ENCODE measurements at regions not wholly inside any gene's neighbourhood (a gene's known extent, or its start where the extent isn't known, plus 50 kb on each side); places are given as distances from the start of the nearest gene placed in this dataset.
"Not testable (repeated sequence)": the region's sequence is repeated elsewhere in the genome, so short reads cannot be mapped to it uniquely, and the experiment has no call there.

- DNase-seq = no peak
These were observed 133.5 kb downstream of the GPX5 start for GRCh38 chr6:28659250-28659566.

- no peak for DNase-seq
These were observed 135.5 kb downstream of the GPX5 start for GRCh38 chr6:28661097-28661713.

DNA sequence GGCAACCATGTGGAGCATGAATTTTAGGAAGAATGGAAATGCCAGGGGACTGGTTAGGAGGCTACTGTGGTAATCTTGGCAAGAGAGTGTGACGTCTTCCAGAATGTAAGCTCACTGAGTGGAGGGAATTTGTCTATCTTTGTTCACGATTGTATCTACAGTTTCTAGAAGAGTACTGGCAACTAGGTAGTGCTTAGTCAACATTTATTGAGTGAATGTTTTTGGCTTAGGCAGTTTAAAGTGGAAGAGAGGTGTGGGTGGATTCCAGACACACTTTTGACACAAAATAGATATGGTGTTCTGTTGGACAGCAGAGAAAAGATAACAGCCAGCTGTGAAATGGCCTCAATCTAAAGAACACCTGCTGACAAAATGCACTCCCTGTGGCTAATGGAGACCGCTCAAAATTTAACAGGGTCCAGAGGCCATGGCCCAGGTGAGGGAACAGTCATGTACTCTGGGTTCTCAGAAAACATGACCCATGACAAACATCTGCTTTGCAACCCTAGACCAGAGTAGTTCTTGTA, 139.3 kb downstream of the GPX5 start:
- no peak for DNase-seq

DNA sequence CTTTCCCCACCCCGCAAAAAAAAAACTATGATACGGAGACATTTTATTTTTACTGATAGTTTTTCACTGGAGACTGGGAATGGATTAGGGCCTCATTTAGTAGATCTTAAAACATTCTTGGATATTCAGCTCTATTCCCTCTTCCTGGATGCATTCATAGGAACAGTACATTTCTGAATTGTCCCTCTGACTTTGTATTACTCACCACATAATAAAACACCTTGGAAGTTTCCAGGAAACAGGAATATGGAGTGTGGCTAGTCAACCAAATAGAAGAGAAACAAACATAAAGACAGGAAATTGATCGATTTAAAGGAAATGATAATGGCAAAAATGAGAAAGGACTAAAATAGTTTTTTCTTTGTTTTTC, 147.7 kb downstream of the GPX5 start:
- no peak for DNase-seq

DNA sequence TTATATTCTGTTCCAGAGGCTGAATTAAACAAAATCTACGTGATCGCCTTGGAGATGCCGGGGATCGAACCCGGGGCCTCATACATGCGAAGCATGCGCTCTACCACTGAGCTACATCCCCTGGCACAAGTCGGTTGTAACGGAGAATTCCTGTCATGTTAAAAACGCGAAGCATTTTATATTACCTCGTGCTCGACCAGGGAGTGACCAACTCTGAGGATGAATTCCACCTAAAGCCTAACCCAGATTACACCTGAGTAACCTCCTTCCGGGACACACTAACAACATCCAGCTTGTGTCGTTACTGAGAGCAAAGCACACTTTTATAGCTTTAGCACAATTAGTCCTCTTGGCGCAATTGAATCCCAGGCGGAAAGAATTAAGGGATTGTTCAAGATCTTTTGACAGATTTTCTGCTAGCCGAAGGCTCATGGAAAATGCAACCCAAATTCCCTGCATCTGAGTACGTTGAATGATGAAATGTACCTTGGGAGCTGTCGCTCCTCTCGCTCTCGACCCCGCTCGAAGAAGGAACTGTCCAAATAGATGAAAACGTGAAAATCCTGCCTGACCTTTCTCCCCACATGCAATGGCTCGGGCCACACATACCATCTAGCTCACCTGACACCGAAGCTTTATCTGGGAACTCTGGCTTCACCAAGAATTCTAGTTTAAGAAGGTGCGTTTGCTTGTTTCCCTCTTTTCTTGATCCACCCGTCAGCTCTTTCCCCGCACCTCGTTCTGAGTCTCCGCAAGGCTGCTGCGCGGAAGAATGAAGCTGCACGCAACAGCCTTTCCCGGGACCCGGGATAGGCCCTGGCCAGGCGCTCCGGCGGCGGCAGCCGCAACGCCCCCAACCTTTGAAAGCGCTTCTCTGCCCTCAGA, 148.3 kb downstream of the GPX5 start:
- peak; percentile 56 for DNase-seq

DNA sequence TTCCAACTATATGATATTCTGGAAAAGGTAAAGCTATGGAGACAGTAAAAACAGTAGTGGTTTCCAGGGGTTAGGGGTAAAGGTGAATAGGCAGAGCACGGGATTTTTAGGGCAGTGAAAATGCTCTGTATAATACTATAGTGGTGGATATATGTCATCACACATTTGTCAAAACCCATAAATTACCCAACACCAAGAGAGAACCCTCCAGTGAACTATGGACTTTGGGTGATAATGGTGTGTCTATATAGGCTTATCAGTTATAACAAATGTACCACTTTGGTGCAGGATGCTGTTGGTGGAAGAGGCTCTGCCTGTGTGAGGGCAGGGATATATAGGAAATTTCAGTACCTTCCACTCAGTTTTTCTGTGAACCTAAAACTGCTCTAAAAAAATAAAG, 149.9 kb downstream of the GPX5 start:
- no peak for DNase-seq

DNA sequence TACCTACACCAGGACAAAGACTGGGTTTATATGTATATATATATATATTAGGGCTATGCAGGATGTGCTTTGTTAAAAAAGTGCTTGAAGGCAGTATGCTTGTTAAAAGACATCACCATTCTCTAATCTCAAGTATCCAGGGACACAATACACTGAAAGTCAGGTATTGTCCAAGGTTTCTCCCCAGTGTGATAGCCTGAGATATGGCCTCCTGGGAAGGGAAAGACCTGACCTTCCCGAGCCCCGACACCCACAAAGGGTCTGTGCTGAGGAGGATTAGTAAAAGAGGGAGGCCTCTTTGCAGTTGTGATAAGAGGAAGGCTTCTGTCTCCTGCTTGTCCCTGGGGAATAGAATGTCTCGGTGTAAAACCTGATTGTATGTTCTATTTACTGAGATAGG, 156.9 kb downstream of the GPX5 start:
- DNase-seq = no peak

- DNase-seq = not testable (repeated sequence)
These were observed 157.4 kb downstream of the GPX5 start for GRCh38 chr6:28682956-28683685.

DNA sequence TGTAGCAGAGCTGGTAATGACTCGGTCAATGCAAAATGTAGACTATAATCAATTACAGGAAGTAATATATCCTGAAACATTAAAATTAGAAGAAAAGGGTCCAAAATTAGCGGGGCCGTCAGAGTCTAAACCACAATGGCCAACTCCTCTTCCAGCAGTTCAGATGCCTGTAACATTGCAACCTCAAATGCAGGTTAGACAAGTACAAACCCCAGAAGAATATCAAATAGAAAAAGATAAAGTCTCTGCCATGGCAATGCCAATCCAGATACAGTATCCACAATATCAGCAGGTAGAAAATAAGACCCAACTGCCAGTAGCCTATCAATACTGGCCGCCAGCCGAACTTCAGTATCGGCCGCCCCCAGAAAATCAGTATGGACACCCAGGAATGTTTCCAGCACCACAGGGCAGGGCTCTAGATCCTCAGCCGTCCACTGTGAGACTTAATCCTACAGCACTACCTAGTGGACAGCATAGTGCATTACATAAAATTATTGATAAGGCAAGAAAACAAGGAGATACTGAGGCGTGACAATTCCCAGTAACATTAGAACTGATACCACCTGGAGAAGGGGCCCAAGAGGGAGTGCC, 158.4 kb downstream of the GPX5 start:
- DNase-seq = no peak

- not testable (repeated sequence) for DNase-seq
These were observed 160.3 kb downstream of the GPX5 start for GRCh38 chr6:28685960-28686359.

GRCh38 chr6:28686446-28687027, 160.9 kb downstream of the GPX5 start:
- DNase-seq = peak; percentile 22

DNA sequence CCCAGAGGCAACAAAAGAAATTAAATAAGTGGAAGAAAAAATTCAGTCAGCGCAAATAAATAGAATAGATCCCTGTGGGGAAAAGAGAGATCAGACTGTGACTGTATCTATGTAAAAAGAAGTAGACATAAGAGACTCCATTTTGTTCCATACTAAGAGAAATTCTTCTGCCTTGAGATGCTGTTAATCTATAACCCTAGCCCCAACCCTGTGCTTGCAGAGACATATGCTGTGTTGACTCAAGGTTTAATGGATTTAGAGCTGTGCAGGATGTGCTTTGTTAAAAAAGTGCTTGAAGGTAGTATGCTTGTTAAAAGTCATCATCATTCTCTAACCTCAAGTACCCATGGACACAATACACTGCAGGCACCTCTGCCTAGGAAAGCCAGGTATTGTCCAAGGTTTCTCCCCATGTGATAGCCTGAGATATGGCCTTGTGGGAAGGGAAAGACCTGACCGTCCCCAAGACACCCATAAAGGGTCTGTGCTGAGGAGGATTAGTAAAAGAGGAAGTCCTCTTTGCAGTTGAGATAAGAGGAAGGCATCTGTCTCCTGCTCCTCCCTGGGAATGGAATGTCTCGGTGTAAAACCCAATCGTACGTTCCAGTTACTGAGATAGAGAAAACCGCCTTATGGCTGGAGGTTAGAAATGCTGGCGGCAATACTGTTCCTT, 161.8 kb downstream of the GPX5 start:
- not testable (repeated sequence) for DNase-seq

GRCh38 chr6:28691991-28692390, 166.3 kb downstream of the GPX5 start:
- not testable (repeated sequence) for DNase-seq

DNA sequence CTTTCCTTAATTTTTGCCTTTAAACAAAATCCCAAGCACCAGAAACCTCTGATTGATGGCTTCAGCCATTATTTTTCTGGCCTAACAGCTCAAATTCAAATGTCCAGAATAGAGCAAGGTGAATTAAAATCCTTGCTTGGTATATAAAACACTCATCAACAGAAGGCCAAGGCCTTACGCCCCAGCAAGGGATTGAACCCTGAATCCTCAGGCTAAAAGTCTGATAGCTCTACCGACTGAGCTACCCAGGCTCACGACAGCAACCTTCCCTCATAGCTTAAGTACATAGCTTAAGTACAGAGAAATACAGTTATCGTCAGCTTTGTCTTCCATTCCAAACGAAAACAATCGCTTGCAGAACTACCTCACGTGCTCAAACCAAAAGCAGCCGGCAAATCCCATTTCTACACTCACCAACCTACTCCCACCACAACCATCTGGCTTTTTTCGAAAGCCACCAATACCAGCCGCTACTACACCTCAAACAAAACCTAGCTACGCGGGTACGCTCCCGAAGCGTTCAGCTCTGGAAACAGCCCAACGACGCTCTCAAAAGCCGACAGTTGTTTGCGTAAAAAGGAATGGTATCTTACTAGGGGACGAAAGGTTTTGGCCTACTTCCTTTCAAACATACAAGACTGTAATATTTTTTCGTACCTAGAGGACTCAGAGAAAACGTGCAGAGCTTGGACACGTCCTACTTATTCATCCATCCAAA, 167.5 kb downstream of the GPX5 start:
- DNase-seq = no peak

DNA sequence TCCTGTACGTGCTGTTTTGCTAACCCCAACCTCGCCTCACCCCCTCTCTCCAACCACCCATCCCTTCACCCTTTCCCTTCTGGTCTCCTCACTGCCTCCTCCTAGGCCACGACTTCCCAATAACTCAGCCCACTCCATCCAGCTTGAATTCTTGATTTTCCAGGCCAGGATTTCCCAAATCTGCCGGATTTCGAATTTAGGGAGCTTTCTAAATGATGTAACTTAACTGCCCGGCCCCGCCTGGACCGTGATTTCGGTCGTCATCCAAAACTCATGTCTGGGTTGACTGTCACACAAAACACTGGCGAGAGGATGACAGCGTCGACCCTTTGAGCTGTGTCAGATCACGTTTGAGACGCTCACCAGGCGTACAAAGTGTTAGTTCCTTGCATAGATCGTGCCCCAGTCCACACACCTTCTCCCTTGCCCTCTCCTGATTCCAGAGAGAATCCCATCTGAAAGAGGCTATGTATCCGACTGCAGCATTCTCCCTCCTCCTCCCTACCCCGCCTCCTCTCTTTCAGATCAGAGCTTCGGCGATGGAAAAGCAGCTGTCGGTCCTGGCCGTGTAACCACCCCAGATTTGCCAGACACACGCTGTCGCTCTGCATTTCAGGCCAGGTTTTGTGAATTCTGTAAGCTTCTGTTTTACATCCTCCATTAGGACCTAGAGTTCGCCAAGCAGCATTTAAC, 168.2 kb downstream of the GPX5 start:
- no peak for DNase-seq

DNA sequence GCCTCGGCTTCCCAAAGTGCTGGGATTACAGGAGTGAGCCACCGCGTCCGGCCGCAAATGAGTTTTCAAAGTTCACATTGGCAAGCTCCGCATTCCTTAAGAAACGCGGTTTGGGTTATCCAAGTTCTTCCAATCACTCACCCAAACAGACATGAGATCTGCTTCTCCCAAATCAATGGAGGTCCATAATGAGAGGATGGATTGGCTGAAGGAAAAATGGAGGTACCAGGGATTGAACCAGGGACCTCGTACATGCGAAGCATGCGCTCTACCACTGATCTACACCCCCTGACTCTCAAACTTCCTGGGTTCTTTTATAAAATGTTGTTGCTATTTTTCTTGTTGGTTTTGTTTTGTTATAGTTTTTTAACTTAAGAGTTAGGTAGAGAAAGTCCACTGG, 170.0 kb downstream of the GPX5 start:
- DNase-seq = no peak

- no peak for DNase-seq
These were observed 170.5 kb downstream of the GPX5 start for GRCh38 chr6:28696167-28696566.

DNA sequence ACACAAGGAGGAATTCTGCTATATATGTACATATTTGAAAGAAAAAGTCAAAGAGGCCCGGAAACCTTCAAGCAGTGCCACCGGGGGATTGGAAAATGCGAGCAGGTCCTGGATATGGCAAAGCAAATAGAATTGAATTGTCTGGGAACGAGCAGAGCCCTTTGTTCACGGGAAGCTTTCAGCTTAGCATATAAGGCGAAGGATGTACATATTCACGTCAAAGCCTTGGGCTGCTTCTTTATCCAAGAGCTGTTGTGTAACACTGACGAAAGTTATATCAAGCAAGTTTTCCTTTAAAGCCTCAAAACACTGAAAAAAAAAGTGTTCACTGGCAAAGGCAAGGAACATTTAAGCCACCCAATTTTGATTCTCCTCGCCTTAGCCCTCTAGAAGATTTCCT, 171.0 kb downstream of the GPX5 start:
- DNase-seq = no peak

- no peak for DNase-seq
These were observed 182.0 kb downstream of the GPX5 start for GRCh38 chr6:28707387-28708282.

All from activated naive CD4-positive, alpha-beta T cell treated with anti-CD3 and anti-CD28 coated beads, Interleukin-2, amount 50 U/mL, for 16 hours (primary cell).